ENCODE measurements at regions not wholly inside any gene's neighbourhood (a gene's known extent, or its start where the extent isn't known, plus 50 kb on each side); places are given as distances from the start of the nearest gene placed in this dataset.

GRCh38 chr5:18495157-18495556, 860.9 kb downstream of the TAF11L14 start:
- no peak overlapping the region for H2AK5ac ChIP-seq (ENCODE audit: low read length)
- no peaks in the 10 kb centered on the region for H3K4me1 ChIP-seq (ENCODE audit: control insufficient read depth in 1 of 2, insufficient read depth in 2 of 2, low read length in 2 of 2)
- no peak overlapping the region for H2BK5ac ChIP-seq (ENCODE audit: low read depth, low read length, poor library complexity)
- no peak overlapping the region for H2AFZ ChIP-seq (ENCODE audit: insufficient read depth, low read length, poor library complexity)
- no peaks in the 10 kb centered on the region for H3K36me3 ChIP-seq (ENCODE audit: control insufficient read depth in 1 of 2, insufficient read depth in 2 of 2, low read length in 2 of 2)
- H3K79me2 ChIP-seq (ENCODE audit: control insufficient read depth, insufficient read depth, low read length, poor library complexity), result no peaks in the 10 kb centered on the region
- no peak overlapping the region for H4K91ac ChIP-seq (ENCODE audit: low read depth, low read length)
- no peak overlapping the region for H3K9ac ChIP-seq (ENCODE audit: low read length)
- DNase-seq, result no peak
- H4K8ac ChIP-seq (ENCODE audit: low read depth, low read length), result no peak overlapping the region
- H3K23ac ChIP-seq (ENCODE audit: low read length), result no peak overlapping the region
- no peak overlapping the region for H3K27ac ChIP-seq (ENCODE audit: low read depth, low read length)
- H3K4me2 ChIP-seq (ENCODE audit: low read length), result no peak overlapping the region
- no peak overlapping the region for H3K4me3 ChIP-seq (ENCODE audit: low read depth, low read length)
- H2BK12ac ChIP-seq (ENCODE audit: low read length), result no peak overlapping the region
- no peak overlapping the region for H3K18ac ChIP-seq (ENCODE audit: low read length)
- H3K9me3 ChIP-seq (ENCODE audit: insufficient read depth, low read depth, low read length), result no peaks in the 10 kb centered on the region
- WGBS (ENCODE audit: extremely low coverage, insufficient coverage, insufficient read length), result no CpG with 5 or more reads among the region's 1 CpG
- no peak overlapping the region for H4K12ac ChIP-seq (ENCODE audit: low read depth, low read length)
- no peak overlapping the region for H3K4ac ChIP-seq (ENCODE audit: low read depth, low read length)
- no peak overlapping the region for H2BK120ac ChIP-seq (ENCODE audit: insufficient read depth, low read length, poor library complexity)
- H3K14ac ChIP-seq (ENCODE audit: low read length), result no peak overlapping the region
- H3K27me3 ChIP-seq (ENCODE audit: insufficient read depth, low read length), result no peaks in the 10 kb centered on the region
- no peaks in the 10 kb centered on the region for H3K79me1 ChIP-seq (ENCODE audit: low read length)

- Histone ChIP-seq H3K79me1 (ENCODE audit: low read length) (no peaks in the 10 kb centered on the region), H3K36me3 (ENCODE audit: control insufficient read depth in 1 of 2, insufficient read depth in 2 of 2, low read length in 2 of 2) (no peaks in the 10 kb centered on the region), H3K14ac (ENCODE audit: low read length) (no peak overlapping the region), H3K27ac (ENCODE audit: low read depth, low read length) (no peak overlapping the region), H3K9me3 (ENCODE audit: insufficient read depth, low read depth, low read length) (no peaks in the 10 kb centered on the region), H2AK5ac (ENCODE audit: low read length) (no peak overlapping the region), H2BK12ac (ENCODE audit: low read length) (no peak overlapping the region), H3K4me3 (ENCODE audit: low read depth, low read length) (no peak overlapping the region), H3K79me2 (ENCODE audit: control insufficient read depth, insufficient read depth, low read length, poor library complexity) (no peaks in the 10 kb centered on the region), H3K23ac (ENCODE audit: low read length) (no peak overlapping the region), H3K27me3 (ENCODE audit: insufficient read depth, low read length) (no peaks in the 10 kb centered on the region), H2BK5ac (ENCODE audit: low read depth, low read length, poor library complexity) (no peak overlapping the region), H2AFZ (ENCODE audit: insufficient read depth, low read length, poor library complexity) (no peak overlapping the region), H4K12ac (ENCODE audit: low read depth, low read length) (no peak overlapping the region), H3K18ac (ENCODE audit: low read length) (no peak overlapping the region), H4K8ac (ENCODE audit: low read depth, low read length) (no peak overlapping the region), H3K4me1 (ENCODE audit: control insufficient read depth in 1 of 2, insufficient read depth in 2 of 2, low read length in 2 of 2) (no peaks in the 10 kb centered on the region), H3K4ac (ENCODE audit: low read depth, low read length) (no peak overlapping the region), H3K4me2 (ENCODE audit: low read length) (no peak overlapping the region), H2BK120ac (ENCODE audit: insufficient read depth, low read length, poor library complexity) (no peak overlapping the region), H4K91ac (ENCODE audit: low read depth, low read length) (no peak overlapping the region), H3K9ac (ENCODE audit: low read length) (no peak overlapping the region)
- no peak for DNase-seq
Measured at GRCh38 chr5:18496041-18496440, 861.8 kb downstream of the TAF11L14 start.

GRCh38 chr5:18497089-18497488, 862.8 kb downstream of the TAF11L14 start:
- no peak for DNase-seq
- Histone ChIP-seq H3K4me2 (ENCODE audit: low read length) (no peak overlapping the region), H3K36me3 (ENCODE audit: control insufficient read depth in 1 of 2, insufficient read depth in 2 of 2, low read length in 2 of 2) (no peaks in the 10 kb centered on the region), H3K27ac (ENCODE audit: low read depth, low read length) (no peak overlapping the region), H3K79me2 (ENCODE audit: control insufficient read depth, insufficient read depth, low read length, poor library complexity) (no peaks in the 10 kb centered on the region), H3K18ac (ENCODE audit: low read length) (no peak overlapping the region), H2BK120ac (ENCODE audit: insufficient read depth, low read length, poor library complexity) (no peak overlapping the region), H3K9me3 (ENCODE audit: insufficient read depth, low read depth, low read length) (no peaks in the 10 kb centered on the region), H4K8ac (ENCODE audit: low read depth, low read length) (no peak overlapping the region), H2AFZ (ENCODE audit: insufficient read depth, low read length, poor library complexity) (no peak overlapping the region), H4K12ac (ENCODE audit: low read depth, low read length) (no peak overlapping the region), H3K4me3 (ENCODE audit: low read depth, low read length) (no peak overlapping the region), H3K9ac (ENCODE audit: low read length) (no peak overlapping the region), H4K91ac (ENCODE audit: low read depth, low read length) (no peak overlapping the region), H2BK5ac (ENCODE audit: low read depth, low read length, poor library complexity) (no peak overlapping the region), H3K27me3 (ENCODE audit: insufficient read depth, low read length) (no peaks in the 10 kb centered on the region), H2AK5ac (ENCODE audit: low read length) (no peak overlapping the region), H3K4ac (ENCODE audit: low read depth, low read length) (no peak overlapping the region), H3K79me1 (ENCODE audit: low read length) (no peaks in the 10 kb centered on the region), H3K4me1 (ENCODE audit: control insufficient read depth in 1 of 2, insufficient read depth in 2 of 2, low read length in 2 of 2) (no peaks in the 10 kb centered on the region), H3K23ac (ENCODE audit: low read length) (no peak overlapping the region), H2BK12ac (ENCODE audit: low read length) (no peak overlapping the region), H3K14ac (ENCODE audit: low read length) (no peak overlapping the region)
- no CpG with 5 or more reads among the region's 2 CpGs for WGBS (ENCODE audit: extremely low coverage, insufficient coverage, insufficient read length)

- Histone ChIP-seq H3K9ac (ENCODE audit: low read length) (no peak overlapping the region), H3K79me1 (ENCODE audit: low read length) (no peaks in the 10 kb centered on the region), H3K27me3 (ENCODE audit: insufficient read depth, low read length) (no peaks in the 10 kb centered on the region), H4K12ac (ENCODE audit: low read depth, low read length) (no peak overlapping the region), H2AFZ (ENCODE audit: insufficient read depth, low read length, poor library complexity) (no peak overlapping the region), H3K27ac (ENCODE audit: low read depth, low read length) (no peak overlapping the region), H3K18ac (ENCODE audit: low read length) (no peak overlapping the region), H3K79me2 (ENCODE audit: control insufficient read depth, insufficient read depth, low read length, poor library complexity) (no peaks in the 10 kb centered on the region), H3K4me2 (ENCODE audit: low read length) (no peak overlapping the region), H2BK120ac (ENCODE audit: insufficient read depth, low read length, poor library complexity) (no peak overlapping the region), H3K4me3 (ENCODE audit: low read depth, low read length) (no peak overlapping the region), H4K91ac (ENCODE audit: low read depth, low read length) (no peak overlapping the region), H3K9me3 (ENCODE audit: insufficient read depth, low read depth, low read length) (no peaks in the 10 kb centered on the region), H3K14ac (ENCODE audit: low read length) (no peak overlapping the region), H3K23ac (ENCODE audit: low read length) (no peak overlapping the region), H3K4me1 (ENCODE audit: control insufficient read depth in 1 of 2, insufficient read depth in 2 of 2, low read length in 2 of 2) (no peaks in the 10 kb centered on the region), H3K4ac (ENCODE audit: low read depth, low read length) (no peak overlapping the region), H2AK5ac (ENCODE audit: low read length) (no peak overlapping the region), H4K8ac (ENCODE audit: low read depth, low read length) (no peak overlapping the region), H2BK5ac (ENCODE audit: low read depth, low read length, poor library complexity) (no peak overlapping the region), H2BK12ac (ENCODE audit: low read length) (no peak overlapping the region), H3K36me3 (ENCODE audit: control insufficient read depth in 1 of 2, insufficient read depth in 2 of 2, low read length in 2 of 2) (no peaks in the 10 kb centered on the region)
- DNase-seq, result no peak
- WGBS (ENCODE audit: extremely low coverage, insufficient coverage, insufficient read length), result no CpG with 5 or more reads among the region's 4 CpGs
Measured at GRCh38 chr5:18503797-18504328, 869.6 kb downstream of the TAF11L14 start.

All from trophoblast cell (in vitro differentiated cells and primary cell).